ENCODE measurements at regions not wholly inside any gene's neighbourhood (a gene's known extent, or its start where the extent isn't known, plus 50 kb on each side); places are given as distances from the start of the nearest gene placed in this dataset.

DNA sequence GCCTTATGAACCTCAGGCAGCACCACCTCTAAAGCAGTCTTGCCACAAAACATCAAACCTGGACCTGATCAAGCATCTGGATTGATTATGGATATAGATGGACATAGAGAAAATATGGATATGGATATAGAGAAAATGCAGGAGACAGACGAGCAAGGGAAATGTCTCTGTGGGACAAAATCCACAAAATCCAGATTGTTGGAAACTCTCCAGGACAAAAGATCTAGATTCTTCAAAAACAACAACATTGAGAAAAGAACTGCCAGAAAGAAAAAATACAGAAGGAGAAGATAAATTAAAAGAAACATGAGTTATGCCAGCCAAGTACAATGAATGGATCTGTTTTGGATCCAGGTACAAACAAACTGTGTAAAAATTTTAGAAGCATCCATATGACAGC is 1176.5 kb downstream of the UQCRFS1 start:
- no peak for TF ChIP-seq POLR2A (IDR thresholded peaks at IDR 0.05; ENCODE audit: extremely low read depth, insufficient read length)
- no peak for TF ChIP-seq MYC (IDR thresholded peaks at IDR 0.05; ENCODE audit: low read depth, low read length)
